ENCODE measurements at regions not wholly inside any gene's neighbourhood (a gene's known extent, or its start where the extent isn't known, plus 50 kb on each side); places are given as distances from the start of the nearest gene placed in this dataset.

- no peak for TF ChIP-seq CTCF (IDR thresholded peaks at IDR 0.05; ENCODE audit: insufficient read depth, low read length, poor library complexity, severe bottlenecking)
- TF ChIP-seq EZH2phosphoT487 (conservative IDR thresholded peaks at IDR 0.05; ENCODE audit: low read length), result no peak
Measured at GRCh38 chr3:124325248-124325647, 333.3 kb upstream of the ROPN1 start.

Data from SU-DHL-6 (cell line).